HG03354 (cell line): ENCODE measurements at regions not wholly inside any gene's neighbourhood (a gene's known extent, or its start where the extent isn't known, plus 50 kb on each side); places are given as distances from the start of the nearest gene placed in this dataset.

ENCODE experiments used
- ATAC-seq: cut with Tn5 transposase; IDR thresholded peaks from one replicate; pipeline ENCODE4 v1.9.1; 2021; ENCODE audit warnings: mild to moderate bottlenecking; ENCODE audit not compliant: unreplicated experiment, poor library complexity, severe bottlenecking

DNA sequence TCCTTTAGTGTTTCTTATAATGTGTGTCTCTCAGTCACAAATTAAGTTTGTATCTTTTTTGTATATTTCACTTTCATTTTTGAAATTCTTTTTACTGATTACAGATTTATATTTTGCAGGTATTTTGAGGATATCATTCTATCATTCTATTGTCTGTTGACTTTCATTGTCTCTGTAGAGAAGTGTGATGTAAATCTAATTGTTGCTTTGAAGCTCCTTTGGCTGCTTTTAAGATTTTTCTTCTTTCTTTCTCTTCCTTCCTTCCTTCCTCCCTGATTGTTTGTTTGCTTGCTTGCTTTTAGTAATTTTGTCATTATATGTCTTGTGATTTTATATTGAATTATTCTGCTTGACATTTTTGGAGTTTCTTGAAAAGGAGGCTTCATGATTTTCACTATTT is 75.3 kb upstream of the MAST4 start:
- no peak for ATAC-seq

DNA sequence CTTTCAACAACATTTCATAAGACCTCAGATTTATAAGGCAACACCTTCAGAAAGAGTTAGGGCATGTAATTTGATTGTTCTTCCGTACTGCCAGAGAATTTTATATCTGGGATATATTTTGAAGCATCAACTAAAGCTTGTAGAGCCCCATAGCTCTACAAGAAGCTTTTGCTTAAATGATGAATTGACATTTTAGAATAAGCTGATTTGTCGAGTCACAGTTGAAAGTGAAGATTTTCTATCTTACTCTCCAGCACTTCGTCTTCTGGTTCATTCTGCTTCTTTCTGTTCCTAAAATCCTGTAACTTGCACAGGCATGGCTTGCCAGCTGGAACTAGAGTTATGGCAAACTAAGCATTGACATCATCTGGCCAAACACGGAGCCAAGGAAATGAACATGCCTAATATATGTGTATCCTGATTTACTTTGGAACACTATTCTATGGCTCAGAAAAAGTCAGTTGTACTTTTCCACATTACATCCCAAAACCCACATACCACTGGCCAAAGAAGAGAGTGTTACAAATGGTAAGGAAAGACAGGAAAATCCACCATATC is 68.6 kb upstream of the MAST4 start:
- no peak for ATAC-seq

GRCh38 chr5:66529182-66529581 is 67.0 kb upstream of the MAST4 start:
- no peak for ATAC-seq

DNA sequence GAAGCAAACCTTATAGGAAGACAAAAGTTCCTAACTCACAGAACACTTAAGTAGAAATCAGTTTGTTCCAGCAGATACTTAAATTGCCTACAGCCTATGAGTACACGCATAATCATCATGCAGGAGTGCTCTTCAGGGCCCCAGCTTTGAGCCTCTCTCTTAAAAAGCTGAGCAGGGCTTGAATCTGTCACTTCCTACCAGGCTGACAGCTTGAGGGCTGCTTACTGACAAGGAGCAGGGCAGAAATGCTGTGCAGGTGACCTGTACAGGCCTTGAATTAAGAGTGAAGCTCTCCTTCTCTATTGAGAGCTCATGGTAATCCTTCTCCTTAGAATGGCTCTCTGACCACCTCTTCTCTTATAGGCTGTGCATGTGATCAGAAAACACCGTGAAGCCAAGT is 66.5 kb upstream of the MAST4 start:
- ATAC-seq = no peak

GRCh38 chr5:66538126-66538525 is 58.1 kb upstream of the MAST4 start:
- no peak for ATAC-seq

DNA sequence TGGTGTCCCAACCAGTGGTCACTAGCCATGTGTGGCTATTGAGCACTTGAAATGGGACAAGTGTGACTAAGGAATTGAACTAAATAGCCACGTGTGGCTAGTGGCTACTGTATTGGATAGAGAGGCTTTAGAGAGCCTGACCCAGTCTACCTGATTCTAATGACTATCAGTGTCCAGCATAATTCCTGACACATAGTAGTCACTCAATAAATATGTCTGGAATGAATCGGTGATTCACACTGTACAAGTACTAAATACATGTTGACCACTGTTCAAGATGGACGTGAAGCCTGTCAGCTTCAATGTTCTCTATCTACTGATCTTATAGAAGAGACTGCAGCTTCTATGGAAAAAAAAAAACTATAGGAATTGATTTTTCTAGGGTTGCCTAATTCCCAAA is 57.7 kb upstream of the MAST4 start:
- no peak for ATAC-seq

DNA sequence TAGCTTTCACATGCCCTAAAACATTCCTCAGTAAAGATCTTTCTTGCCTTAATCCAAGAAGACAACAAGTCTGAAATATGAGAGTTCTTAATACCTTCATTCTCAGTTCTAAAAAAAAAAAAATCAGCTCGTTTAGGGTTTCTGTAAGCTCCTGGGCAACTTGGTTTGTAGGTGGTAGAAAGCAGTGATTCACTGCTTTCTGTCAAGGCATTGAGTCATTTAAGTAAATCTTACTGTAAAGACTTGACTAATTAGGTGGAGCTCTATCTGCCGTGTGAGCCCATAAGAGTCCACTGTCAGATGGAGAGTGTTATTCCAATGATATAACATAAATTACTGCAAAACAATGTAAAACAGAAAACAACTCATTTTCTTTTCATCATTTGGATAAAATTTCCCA is 56.1 kb upstream of the MAST4 start:
- ATAC-seq = no peak

DNA sequence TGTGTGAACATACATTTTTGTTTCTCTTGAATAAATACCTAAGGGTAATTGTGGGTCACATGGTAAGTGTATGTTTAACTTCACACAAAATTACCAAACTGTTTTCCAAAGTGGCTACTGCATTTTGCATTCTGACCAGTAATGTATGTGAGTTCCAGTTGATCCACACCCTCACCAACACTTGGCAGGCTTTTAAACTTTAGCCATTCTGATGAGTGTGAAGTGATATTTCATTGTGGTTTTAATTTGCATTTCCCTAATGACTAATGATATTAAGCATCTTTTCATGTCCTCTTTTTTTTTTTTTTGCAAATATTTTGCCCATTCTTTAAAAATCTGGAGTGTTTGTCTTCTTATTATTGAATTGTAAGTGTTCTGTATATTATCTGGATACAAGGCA is 53.5 kb upstream of the MAST4 start:
- no peak for ATAC-seq
